ENCODE measurements at regions not wholly inside any gene's neighbourhood (a gene's known extent, or its start where the extent isn't known, plus 50 kb on each side); places are given as distances from the start of the nearest gene placed in this dataset.

DNA sequence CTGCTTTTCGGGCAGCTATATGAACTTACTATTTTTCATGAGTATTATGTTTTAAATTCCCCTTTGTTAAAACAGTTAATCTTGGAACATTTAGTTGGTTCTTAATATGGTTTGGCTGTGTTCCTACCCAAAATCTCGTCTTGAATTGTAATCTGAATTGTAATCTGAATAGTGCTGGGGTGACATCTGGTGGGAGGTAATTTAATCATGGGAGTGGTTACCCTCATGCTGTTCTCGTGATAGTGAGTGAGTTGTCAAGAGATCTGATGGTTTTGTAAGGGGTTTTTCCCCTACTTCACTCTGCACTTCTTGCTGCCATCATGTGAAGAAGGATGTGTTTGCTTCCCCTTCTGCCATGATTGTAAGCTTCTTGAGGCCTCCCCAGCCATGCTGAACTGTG is 305.4 kb upstream of the MAP3K7 start:
- TF ChIP-seq, protein P1, sequence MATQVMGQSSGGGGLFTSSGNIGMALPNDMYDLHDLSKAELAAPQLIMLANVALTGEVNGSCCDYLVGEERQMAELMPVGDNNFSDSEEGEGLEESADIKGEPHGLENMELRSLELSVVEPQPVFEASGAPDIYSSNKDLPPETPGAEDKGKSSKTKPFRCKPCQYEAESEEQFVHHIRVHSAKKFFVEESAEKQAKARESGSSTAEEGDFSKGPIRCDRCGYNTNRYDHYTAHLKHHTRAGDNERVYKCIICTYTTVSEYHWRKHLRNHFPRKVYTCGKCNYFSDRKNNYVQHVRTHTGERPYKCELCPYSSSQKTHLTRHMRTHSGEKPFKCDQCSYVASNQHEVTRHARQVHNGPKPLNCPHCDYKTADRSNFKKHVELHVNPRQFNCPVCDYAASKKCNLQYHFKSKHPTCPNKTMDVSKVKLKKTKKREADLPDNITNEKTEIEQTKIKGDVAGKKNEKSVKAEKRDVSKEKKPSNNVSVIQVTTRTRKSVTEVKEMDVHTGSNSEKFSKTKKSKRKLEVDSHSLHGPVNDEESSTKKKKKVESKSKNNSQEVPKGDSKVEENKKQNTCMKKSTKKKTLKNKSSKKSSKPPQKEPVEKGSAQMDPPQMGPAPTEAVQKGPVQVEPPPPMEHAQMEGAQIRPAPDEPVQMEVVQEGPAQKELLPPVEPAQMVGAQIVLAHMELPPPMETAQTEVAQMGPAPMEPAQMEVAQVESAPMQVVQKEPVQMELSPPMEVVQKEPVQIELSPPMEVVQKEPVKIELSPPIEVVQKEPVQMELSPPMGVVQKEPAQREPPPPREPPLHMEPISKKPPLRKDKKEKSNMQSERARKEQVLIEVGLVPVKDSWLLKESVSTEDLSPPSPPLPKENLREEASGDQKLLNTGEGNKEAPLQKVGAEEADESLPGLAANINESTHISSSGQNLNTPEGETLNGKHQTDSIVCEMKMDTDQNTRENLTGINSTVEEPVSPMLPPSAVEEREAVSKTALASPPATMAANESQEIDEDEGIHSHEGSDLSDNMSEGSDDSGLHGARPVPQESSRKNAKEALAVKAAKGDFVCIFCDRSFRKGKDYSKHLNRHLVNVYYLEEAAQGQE (IDR thresholded peaks at IDR 0.05; ENCODE audit: borderline replicate concordance), result no peak
- TF ChIP-seq, protein P2, sequence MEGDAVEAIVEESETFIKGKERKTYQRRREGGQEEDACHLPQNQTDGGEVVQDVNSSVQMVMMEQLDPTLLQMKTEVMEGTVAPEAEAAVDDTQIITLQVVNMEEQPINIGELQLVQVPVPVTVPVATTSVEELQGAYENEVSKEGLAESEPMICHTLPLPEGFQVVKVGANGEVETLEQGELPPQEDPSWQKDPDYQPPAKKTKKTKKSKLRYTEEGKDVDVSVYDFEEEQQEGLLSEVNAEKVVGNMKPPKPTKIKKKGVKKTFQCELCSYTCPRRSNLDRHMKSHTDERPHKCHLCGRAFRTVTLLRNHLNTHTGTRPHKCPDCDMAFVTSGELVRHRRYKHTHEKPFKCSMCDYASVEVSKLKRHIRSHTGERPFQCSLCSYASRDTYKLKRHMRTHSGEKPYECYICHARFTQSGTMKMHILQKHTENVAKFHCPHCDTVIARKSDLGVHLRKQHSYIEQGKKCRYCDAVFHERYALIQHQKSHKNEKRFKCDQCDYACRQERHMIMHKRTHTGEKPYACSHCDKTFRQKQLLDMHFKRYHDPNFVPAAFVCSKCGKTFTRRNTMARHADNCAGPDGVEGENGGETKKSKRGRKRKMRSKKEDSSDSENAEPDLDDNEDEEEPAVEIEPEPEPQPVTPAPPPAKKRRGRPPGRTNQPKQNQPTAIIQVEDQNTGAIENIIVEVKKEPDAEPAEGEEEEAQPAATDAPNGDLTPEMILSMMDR (IDR thresholded peaks at IDR 0.05; ENCODE audit: poor library complexity, severe bottlenecking), result peak; percentile 33
- TF ChIP-seq POLR2AphosphoS5 (IDR thresholded peaks at IDR 0.05) (no peak), EZH2 (IDR thresholded peaks at IDR 0.05; ENCODE audit: borderline replicate concordance, insufficient read depth, low read length, poor library complexity, severe bottlenecking) (no peak)
